Peyer's patch (tissue), 4 donors: ENCODE measurements at regions not wholly inside any gene's neighbourhood (a gene's known extent, or its start where the extent isn't known, plus 50 kb on each side); places are given as distances from the start of the nearest gene placed in this dataset.

Source experiments
- DNase-seq, 3 donors: peaks; one replicate each; pipeline ENCODE4 v3.0.0-alpha.2; 2017 to 2019
- H3K27ac ChIP-seq, 4 donors: fragments of 200-600 bp; sonication (generic); one replicate each; pipeline ENCODE4 v1.5.1; 2016 to 2019
- H3K27me3 ChIP-seq, 2 donors: fragments of 200-600 bp; sonication (generic); one replicate each; pipeline ENCODE4 v1.5.1; 2019
- H3K36me3 ChIP-seq, 3 donors: fragments of 200-600 bp; sonication (generic); one replicate each; pipeline ENCODE4 v1.5.1; 2016 to 2019
- H3K4me1 ChIP-seq, 4 donors: fragments of 200-600 bp; sonication (generic); one replicate each; pipeline ENCODE4 v1.5.1; 2016 to 2019
- H3K4me3 ChIP-seq, 4 donors: fragments of 200-600 bp; sonication (generic); 1 replicate in 3 of 4; 2 replicates in 1 of 4; pipeline ENCODE4 v1.5.1; 2016 to 2019; ENCODE audit warnings: mild to moderate bottlenecking in 1 of 4
- H3K9me3 ChIP-seq, 4 donors: fragments of 200-600 bp; sonication (generic); one replicate each; pipeline ENCODE4 v1.5.1; 2016 to 2019; ENCODE audit warnings: mild to moderate bottlenecking in 1 of 4
- CTCF ChIP-seq, 6 experiments: fragments of 450-650 bp in 4 of 6; fragments of 200-600 bp in 2 of 6; sonication (generic) in 1 of 6; IDR thresholded peaks; one replicate each; pipeline ENCODE4 v1.5.1; 2017 to 2019; ENCODE audit warnings: antibody characterized with exemption in 6 of 6, mild to moderate bottlenecking in 3 of 6, moderate library complexity in 1 of 6
- POLR2A ChIP-seq, 2 donors: fragments of 450-650 bp; IDR thresholded peaks; one replicate each; pipeline ENCODE4 v1.5.1; 2017; ENCODE audit warnings: antibody characterized with exemption in 2 of 2, mild to moderate bottlenecking in 2 of 2, moderate library complexity in 2 of 2

GRCh38 chr5:142463904-142464303, 139.1 kb upstream of the SPRY4 start:
- no peaks in the 10 kb centered on the region for H3K9me3 ChIP-seq
- no peaks in the 10 kb centered on the region for H3K27me3 ChIP-seq
- no peak for DNase-seq
- no peaks in the 10 kb centered on the region for H3K4me1 ChIP-seq
- H3K27ac ChIP-seq, result no peak overlapping the region
- no peak overlapping the region for H3K4me3 ChIP-seq
- TF ChIP-seq POLR2A (IDR thresholded peaks at IDR 0.05) (no peak), CTCF (IDR thresholded peaks at IDR 0.05) (no peak)
- no peaks in the 10 kb centered on the region for H3K36me3 ChIP-seq

GRCh38 chr5:142461028-142461590, 136.3 kb upstream of the SPRY4 start:
- Histone ChIP-seq H3K27me3 (no peaks in the 10 kb centered on the region), H3K27ac (no peak overlapping the region), H3K4me3 (no peak overlapping the region), H3K4me1 (no peaks in the 10 kb centered on the region), H3K36me3 (no peaks in the 10 kb centered on the region), H3K9me3 (no peaks in the 10 kb centered on the region)
- DNase-seq, result no peak
- no peak for TF ChIP-seq POLR2A (IDR thresholded peaks at IDR 0.05)
- no peak for TF ChIP-seq CTCF (IDR thresholded peaks at IDR 0.05)

GRCh38 chr5:142459209-142459608, 134.4 kb upstream of the SPRY4 start:
- TF ChIP-seq POLR2A (IDR thresholded peaks at IDR 0.05), result no peak
- TF ChIP-seq CTCF (IDR thresholded peaks at IDR 0.05), result no peak
- no peaks in the 10 kb centered on the region for H3K36me3 ChIP-seq
- H3K4me1 ChIP-seq, result no peaks in the 10 kb centered on the region
- DNase-seq, result no peak
- H3K9me3 ChIP-seq, result no peaks in the 10 kb centered on the region
- H3K4me3 ChIP-seq, result no peak overlapping the region
- no peak overlapping the region for H3K27ac ChIP-seq
- no peaks in the 10 kb centered on the region for H3K27me3 ChIP-seq

- no peaks in the 10 kb centered on the region for H3K27me3 ChIP-seq
- H3K9me3 ChIP-seq, result no peaks in the 10 kb centered on the region
- no peak overlapping the region for H3K27ac ChIP-seq
- TF ChIP-seq CTCF (IDR thresholded peaks at IDR 0.05), result no peak
- TF ChIP-seq POLR2A (IDR thresholded peaks at IDR 0.05), result no peak
- no peak overlapping the region for H3K4me3 ChIP-seq
- no peaks in the 10 kb centered on the region for H3K4me1 ChIP-seq
- H3K36me3 ChIP-seq, result no peaks in the 10 kb centered on the region
- DNase-seq, result no peak
Observed at GRCh38 chr5:142455856-142456255, 131.0 kb upstream of the SPRY4 start.

GRCh38 chr5:142453932-142454331, 129.1 kb upstream of the SPRY4 start:
- Histone ChIP-seq H3K27me3 (no peaks in the 10 kb centered on the region), H3K4me1 (no peaks in the 10 kb centered on the region), H3K9me3 (no peaks in the 10 kb centered on the region), H3K4me3 (no peak overlapping the region), H3K36me3 (no peaks in the 10 kb centered on the region), H3K27ac (no peak overlapping the region)
- TF ChIP-seq CTCF (IDR thresholded peaks at IDR 0.05) (no peak), POLR2A (IDR thresholded peaks at IDR 0.05) (no peak)
- DNase-seq, result no peak

- H3K4me3 ChIP-seq, result no peak overlapping the region
- no peak overlapping the region for H3K27ac ChIP-seq
- H3K27me3 ChIP-seq, result no peaks in the 10 kb centered on the region
- no peaks in the 10 kb centered on the region for H3K9me3 ChIP-seq
- no peak for TF ChIP-seq CTCF (IDR thresholded peaks at IDR 0.05)
- TF ChIP-seq POLR2A (IDR thresholded peaks at IDR 0.05), result no peak
- H3K4me1 ChIP-seq, result no peaks in the 10 kb centered on the region
- no peak for DNase-seq
- no peaks in the 10 kb centered on the region for H3K36me3 ChIP-seq
Observed at GRCh38 chr5:142450419-142450818, 125.6 kb upstream of the SPRY4 start.
